OCI-LY1 (cell line): ENCODE measurements at regions not wholly inside any gene's neighbourhood (a gene's known extent, or its start where the extent isn't known, plus 50 kb on each side); places are given as distances from the start of the nearest gene placed in this dataset.

Source experiments
- CTCF ChIP-seq: fragments of 200-600 bp; sonication (generic), shearing (Covaris generic); IDR thresholded peaks from 2 replicates; pipeline ENCODE4 v1.5.1; 2017; ENCODE audit warnings: mild to moderate bottlenecking, antibody characterized with exemption, low read length, moderate library complexity, mixed read lengths
- EZH2 ChIP-seq: fragments of 200-600 bp; sonication (generic), shearing (Covaris generic); IDR thresholded peaks from 2 replicates; pipeline ENCODE4 v1.8.0; 2017; ENCODE audit warnings: borderline replicate concordance, mixed run types, mild to moderate bottlenecking, antibody characterized with exemption, low read length, moderate library complexity, mixed read lengths

DNA sequence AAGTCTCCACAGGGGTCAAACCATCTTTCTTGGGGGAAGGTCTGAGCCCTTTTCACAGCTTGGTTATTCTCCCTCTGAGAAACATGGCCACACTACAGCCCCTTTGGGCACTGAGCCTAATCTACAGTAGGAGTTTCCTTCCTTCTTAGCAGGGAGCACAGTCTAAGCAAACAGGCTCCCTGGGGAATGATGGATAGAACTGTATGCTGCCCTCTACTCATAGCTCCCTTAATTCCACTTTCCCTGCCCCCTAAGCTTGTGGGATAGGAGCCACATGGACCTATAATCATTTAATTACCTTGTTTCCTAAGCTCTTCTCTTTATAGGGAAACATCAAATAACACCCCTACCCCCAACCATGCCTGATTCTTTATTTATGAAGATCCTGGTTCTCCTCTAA lies 442.1 kb upstream of the MEX3C start:
- TF ChIP-seq CTCF: no peak
- TF ChIP-seq EZH2: no peak
